ENCODE measurements at regions not wholly inside any gene's neighbourhood (a gene's known extent, or its start where the extent isn't known, plus 50 kb on each side); places are given as distances from the start of the nearest gene placed in this dataset.

DNA sequence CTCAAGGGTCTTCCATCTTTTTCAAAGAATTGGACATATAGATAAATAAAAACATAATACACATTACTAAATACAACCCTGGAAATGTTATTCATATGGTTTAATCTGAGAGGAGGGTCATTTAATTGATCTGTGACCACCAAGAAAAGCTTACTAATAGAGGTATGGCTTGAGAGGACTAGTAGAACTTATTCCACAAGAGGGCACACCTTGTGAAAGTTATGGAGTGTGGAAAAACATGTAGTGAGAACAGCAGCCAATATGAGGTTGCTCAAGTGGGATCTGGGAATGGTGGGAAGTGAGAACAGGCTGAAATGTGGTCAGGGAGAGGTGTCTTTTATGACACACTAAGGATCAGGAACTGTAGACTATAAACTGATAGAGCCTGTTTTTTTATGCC, 973.5 kb upstream of the B3GALT2 start:
- Histone ChIP-seq H3K4me3 (no peak overlapping the region), H3K27me3 (no peaks in the 10 kb centered on the region), H3K4me1 (no peaks in the 10 kb centered on the region), H3K36me3 (no peaks in the 10 kb centered on the region), H3K9me3 (peaks cover 0 to 11% (median 3%) of the 10 kb centered on the region in 4 donors), H3K27ac (no peak overlapping the region)
- no peak for DNase-seq (ENCODE audit: low spot score in 2 of 2)
- no peak for TF ChIP-seq POLR2A (IDR thresholded peaks at IDR 0.05)
- no peak for TF ChIP-seq EP300 (IDR thresholded peaks at IDR 0.05)
- TF ChIP-seq, protein P1, sequence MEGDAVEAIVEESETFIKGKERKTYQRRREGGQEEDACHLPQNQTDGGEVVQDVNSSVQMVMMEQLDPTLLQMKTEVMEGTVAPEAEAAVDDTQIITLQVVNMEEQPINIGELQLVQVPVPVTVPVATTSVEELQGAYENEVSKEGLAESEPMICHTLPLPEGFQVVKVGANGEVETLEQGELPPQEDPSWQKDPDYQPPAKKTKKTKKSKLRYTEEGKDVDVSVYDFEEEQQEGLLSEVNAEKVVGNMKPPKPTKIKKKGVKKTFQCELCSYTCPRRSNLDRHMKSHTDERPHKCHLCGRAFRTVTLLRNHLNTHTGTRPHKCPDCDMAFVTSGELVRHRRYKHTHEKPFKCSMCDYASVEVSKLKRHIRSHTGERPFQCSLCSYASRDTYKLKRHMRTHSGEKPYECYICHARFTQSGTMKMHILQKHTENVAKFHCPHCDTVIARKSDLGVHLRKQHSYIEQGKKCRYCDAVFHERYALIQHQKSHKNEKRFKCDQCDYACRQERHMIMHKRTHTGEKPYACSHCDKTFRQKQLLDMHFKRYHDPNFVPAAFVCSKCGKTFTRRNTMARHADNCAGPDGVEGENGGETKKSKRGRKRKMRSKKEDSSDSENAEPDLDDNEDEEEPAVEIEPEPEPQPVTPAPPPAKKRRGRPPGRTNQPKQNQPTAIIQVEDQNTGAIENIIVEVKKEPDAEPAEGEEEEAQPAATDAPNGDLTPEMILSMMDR (IDR thresholded peaks at IDR 0.05) = no peak

DNA sequence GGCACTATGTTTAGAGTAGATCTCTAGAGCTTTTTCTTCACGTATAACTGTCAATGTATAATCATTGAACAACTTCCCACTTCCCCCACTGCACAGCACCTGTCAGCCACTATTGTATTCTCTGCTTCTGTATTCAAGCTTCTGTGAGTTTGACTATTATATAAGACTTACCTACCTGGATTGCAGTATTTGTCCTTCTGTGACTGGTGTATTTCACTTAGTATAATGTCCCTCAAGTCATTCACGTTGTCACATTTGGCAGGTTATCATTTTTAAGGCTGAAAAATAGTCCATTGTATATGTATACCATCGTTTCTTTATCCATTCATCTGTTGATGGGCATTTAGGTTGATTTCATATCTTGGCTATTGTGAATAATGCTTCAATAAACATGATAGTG, 969.5 kb upstream of the B3GALT2 start:
- Histone ChIP-seq H3K9me3 (peaks cover 0 to 11% (median 3%) of the 10 kb centered on the region in 4 donors), H3K36me3 (no peaks in the 10 kb centered on the region), H3K4me3 (no peak overlapping the region), H3K4me1 (no peaks in the 10 kb centered on the region), H3K27ac (no peak overlapping the region), H3K27me3 (no peaks in the 10 kb centered on the region)
- DNase-seq (ENCODE audit: low spot score in 2 of 2) = no peak
- 73 to 74% methylated on average over 3 of the region's 3 CpGs for WGBS, 2 donors
- TF ChIP-seq POLR2A (IDR thresholded peaks at IDR 0.05) (no peak), EP300 (IDR thresholded peaks at IDR 0.05) (no peak)
- TF ChIP-seq, protein P1 (IDR thresholded peaks at IDR 0.05) = no peak

DNA sequence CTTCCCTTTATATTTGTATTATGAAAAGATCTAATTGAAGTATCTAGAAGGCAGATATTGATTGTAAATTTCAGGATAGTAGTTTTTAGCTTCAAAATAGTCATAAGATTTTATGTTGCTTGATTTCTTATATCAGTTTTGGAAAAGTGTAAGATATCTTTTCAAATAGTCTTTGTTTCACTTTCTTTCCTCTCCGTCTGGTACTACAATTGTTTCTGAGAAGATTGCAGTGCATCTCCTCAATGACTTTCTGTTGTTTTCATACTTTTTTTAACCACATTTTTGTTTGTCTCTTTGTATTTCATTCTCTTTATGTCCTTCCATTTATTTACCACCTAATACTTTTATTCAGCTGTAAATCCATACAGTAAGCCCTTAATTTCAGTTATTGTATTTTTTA, 964.6 kb upstream of the B3GALT2 start:
- Histone ChIP-seq H3K9me3 (no peaks in the 10 kb centered on the region), H3K4me3 (peak overlapping the region in 1 of 4 donors; percentile 10), H3K4me1 (no peaks in the 10 kb centered on the region), H3K27me3 (no peaks in the 10 kb centered on the region), H3K36me3 (no peaks in the 10 kb centered on the region), H3K27ac (no peak overlapping the region)
- TF ChIP-seq, protein P1 (IDR thresholded peaks at IDR 0.05) = no peak
- no peak for DNase-seq (ENCODE audit: low spot score in 2 of 2)
- WGBS, 2 donors = 55 to 58% methylated on average over 1 of the region's 1 CpG

DNA sequence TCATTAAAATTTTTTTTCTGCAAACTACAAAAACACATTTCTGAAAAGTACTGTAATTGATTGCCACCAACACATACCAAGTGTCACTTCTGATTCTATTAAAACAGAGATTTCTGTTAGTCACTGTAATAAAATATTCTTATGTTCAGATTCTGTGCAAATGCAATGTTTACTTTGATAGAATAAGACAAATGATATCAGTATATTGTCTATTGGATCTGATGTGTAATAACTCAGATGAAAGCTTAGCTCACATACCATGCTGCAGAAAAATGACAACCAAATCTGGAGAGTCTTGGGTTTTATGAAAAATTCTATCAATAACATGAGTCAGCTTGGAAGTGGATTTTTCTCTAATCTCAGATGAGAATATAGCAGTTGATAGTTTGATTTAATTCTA, 963.8 kb upstream of the B3GALT2 start:
- H3K27ac ChIP-seq = no peak overlapping the region
- DNase-seq (ENCODE audit: low spot score in 2 of 2) = no peak
- no peaks in the 10 kb centered on the region for H3K27me3 ChIP-seq
- H3K4me3 ChIP-seq = no peak overlapping the region
- H3K4me1 ChIP-seq = no peaks in the 10 kb centered on the region
- no peaks in the 10 kb centered on the region for H3K36me3 ChIP-seq
- no peak for TF ChIP-seq POLR2A (IDR thresholded peaks at IDR 0.05)
- TF ChIP-seq, protein P1 (IDR thresholded peaks at IDR 0.05) = no peak
- no peak for TF ChIP-seq EP300 (IDR thresholded peaks at IDR 0.05)
- H3K9me3 ChIP-seq = no peaks in the 10 kb centered on the region

DNA sequence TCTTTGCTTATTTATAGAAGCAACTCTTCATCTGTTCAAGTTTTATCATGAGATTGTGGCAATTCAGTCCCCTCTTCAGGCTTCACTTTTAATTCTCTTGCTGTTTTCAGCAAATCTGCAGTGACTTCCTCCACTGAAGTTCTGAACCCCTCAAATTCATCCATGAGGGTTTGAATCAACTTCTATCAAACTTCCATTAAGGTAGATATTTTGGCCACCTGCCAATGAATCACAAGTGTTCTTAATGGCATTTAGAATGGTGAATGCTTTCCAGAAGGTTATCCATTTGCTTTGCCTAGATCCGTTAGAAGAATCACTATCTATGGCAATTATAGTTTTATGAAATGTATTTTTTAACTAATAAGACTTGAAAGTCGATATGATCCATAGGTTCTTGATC, 946.7 kb upstream of the B3GALT2 start:
- no peaks in the 10 kb centered on the region for H3K36me3 ChIP-seq
- TF ChIP-seq EP300 (IDR thresholded peaks at IDR 0.05) (no peak), POLR2A (IDR thresholded peaks at IDR 0.05) (no peak)
- TF ChIP-seq, protein P1 (IDR thresholded peaks at IDR 0.05) = no peak
- DNase-seq (ENCODE audit: low spot score in 2 of 2) = no peak
- H3K27ac ChIP-seq = no peak overlapping the region
- H3K27me3 ChIP-seq = no peaks in the 10 kb centered on the region
- H3K4me3 ChIP-seq = no peak overlapping the region
- no peaks in the 10 kb centered on the region for H3K4me1 ChIP-seq
- WGBS, 2 donors = 83 to 86% methylated on average over 2 of the region's 2 CpGs
- H3K9me3 ChIP-seq = no peaks in the 10 kb centered on the region
